ENCODE measurements at regions not wholly inside any gene's neighbourhood (a gene's known extent, or its start where the extent isn't known, plus 50 kb on each side); places are given as distances from the start of the nearest gene placed in this dataset.

DNA sequence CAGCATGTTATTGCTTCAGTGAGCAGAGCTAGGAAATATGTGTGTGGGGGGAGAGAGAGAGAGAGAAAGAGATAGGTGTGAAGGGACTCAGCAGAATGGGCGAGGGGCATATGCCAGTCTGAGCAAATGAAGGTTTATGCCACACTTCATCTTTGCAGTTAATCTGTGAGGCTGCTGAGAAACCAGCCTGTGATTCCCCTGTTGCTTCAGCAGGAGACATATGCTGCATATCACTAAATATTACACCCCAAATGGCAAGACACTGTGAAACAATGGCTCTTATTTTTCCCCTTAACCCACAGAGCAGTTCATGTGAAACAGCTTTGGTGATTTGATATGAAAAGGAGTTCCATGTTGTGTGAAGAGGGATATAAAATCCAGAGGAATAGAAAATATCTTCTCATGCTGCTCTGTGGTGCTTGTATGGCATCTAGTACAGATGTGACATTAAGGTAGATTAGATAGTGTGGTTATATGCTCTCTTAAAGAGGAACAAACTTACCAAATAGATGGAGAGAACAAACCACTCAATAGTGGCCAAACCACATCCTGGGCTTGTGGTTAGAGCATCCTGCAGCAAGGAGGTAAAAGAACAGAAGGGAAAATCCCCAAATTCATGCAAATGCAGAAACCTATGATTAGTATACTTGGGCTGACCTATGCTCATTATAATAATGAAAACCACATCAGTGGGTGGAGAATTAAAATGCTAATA lies 864.2 kb downstream of the FAM181B start:
- TF ChIP-seq EZH2 (IDR thresholded peaks at IDR 0.05; ENCODE audit: low read length, unreplicated experiment) (no peak), EZH2phosphoT487 (IDR thresholded peaks at IDR 0.05; ENCODE audit: borderline replicate concordance, low read length) (no peak)
- TF ChIP-seq, protein P1, sequence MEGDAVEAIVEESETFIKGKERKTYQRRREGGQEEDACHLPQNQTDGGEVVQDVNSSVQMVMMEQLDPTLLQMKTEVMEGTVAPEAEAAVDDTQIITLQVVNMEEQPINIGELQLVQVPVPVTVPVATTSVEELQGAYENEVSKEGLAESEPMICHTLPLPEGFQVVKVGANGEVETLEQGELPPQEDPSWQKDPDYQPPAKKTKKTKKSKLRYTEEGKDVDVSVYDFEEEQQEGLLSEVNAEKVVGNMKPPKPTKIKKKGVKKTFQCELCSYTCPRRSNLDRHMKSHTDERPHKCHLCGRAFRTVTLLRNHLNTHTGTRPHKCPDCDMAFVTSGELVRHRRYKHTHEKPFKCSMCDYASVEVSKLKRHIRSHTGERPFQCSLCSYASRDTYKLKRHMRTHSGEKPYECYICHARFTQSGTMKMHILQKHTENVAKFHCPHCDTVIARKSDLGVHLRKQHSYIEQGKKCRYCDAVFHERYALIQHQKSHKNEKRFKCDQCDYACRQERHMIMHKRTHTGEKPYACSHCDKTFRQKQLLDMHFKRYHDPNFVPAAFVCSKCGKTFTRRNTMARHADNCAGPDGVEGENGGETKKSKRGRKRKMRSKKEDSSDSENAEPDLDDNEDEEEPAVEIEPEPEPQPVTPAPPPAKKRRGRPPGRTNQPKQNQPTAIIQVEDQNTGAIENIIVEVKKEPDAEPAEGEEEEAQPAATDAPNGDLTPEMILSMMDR (conservative IDR thresholded peaks at IDR 0.05; ENCODE audit: low read depth, low read length) = no peak

Measured in PC-3 (cell line).